Upper lobe of left lung (tissue), 6 donors: ENCODE measurements at regions not wholly inside any gene's neighbourhood (a gene's known extent, or its start where the extent isn't known, plus 50 kb on each side); places are given as distances from the start of the nearest gene placed in this dataset.

Experiments
- ATAC-seq, 2 donors: fragments of 200-7000 bp; cut with Tn5 transposase; one replicate each; pipeline ENCODE4 v1.9.1; 2022; ENCODE audit warnings: mild to moderate bottlenecking in 2 of 2, moderate library complexity in 2 of 2; ENCODE audit not compliant: low FRiP score in 2 of 2
- DNase-seq, 2 donors: peaks; one replicate each; pipeline ENCODE4 v3.0.0-alpha.2; 2019 to 2020
- H3K27ac ChIP-seq, 4 donors: fragments of 200-600 bp; sonication (generic); one replicate each; pipeline ENCODE4 v1.5.1; 2016 to 2019
- H3K27me3 ChIP-seq, 4 donors: fragments of 200-600 bp; sonication (generic); one replicate each; pipeline ENCODE4 v1.5.1; 2017 to 2019
- H3K36me3 ChIP-seq, 4 donors: fragments of 200-600 bp; sonication (generic); one replicate each; pipeline ENCODE4 v1.5.1; 2016 to 2019
- H3K4me1 ChIP-seq, 4 donors: fragments of 200-600 bp; sonication (generic); one replicate each; pipeline ENCODE4 v1.5.1; 2018 to 2019
- H3K4me3 ChIP-seq, 4 donors: fragments of 200-600 bp; sonication (generic); one replicate each; pipeline ENCODE4 v1.5.1; 2017 to 2019; ENCODE audit warnings: mild to moderate bottlenecking in 2 of 4, moderate library complexity in 1 of 4
- H3K9me3 ChIP-seq, 4 donors: fragments of 200-600 bp; sonication (generic); one replicate each; pipeline ENCODE4 v1.5.1; 2018 to 2019
- CTCF ChIP-seq, 6 experiments: fragments of 450-650 bp in 4 of 6; fragments of 200-600 bp in 2 of 6; sonication (generic) in 2 of 6; IDR thresholded peaks; one replicate each; pipeline ENCODE4 v1.5.1; 2016 to 2019; ENCODE audit warnings: antibody characterized with exemption in 6 of 6
- EP300 ChIP-seq, 4 donors: sonication (generic); formaldehyde crosslinking; IDR thresholded peaks; one replicate each; pipeline ENCODE4 v1.5.1; 2017; ENCODE audit warnings: antibody characterized with exemption in 4 of 4, control low read depth in 2 of 4
- POLR2A ChIP-seq, 4 donors: fragments of 450-650 bp; IDR thresholded peaks; one replicate each; pipeline ENCODE4 v1.5.1; 2016 to 2017; ENCODE audit warnings: antibody characterized with exemption in 4 of 4, mild to moderate bottlenecking in 2 of 4
- POLR2AphosphoS5 ChIP-seq, 2 donors: sonication (generic); formaldehyde crosslinking; IDR thresholded peaks; one replicate each; pipeline ENCODE4 v1.5.1; 2017; ENCODE audit warnings: antibody characterized with exemption in 2 of 2
- WGBS, 2 donors: methylation state at CpG; one replicate each; pipeline ENCODE4 v1.1.5; 2017 to 2018; 5-methylcytosine and 5-hydroxymethylcytosine counted together
- donor health status: DM: no; HTN: no; CAD: no; lungs with moderate emphysema.
- donor health status: DM: no; HTN: yes; CAD: no; lungs with severe emphysema.

GRCh38 chr14:55771242-55771981 is 191.4 kb downstream of the KTN1 start:
- 69 to 79% methylated on average over 2 of the region's 2 CpGs for WGBS, 2 donors
- no peak for DNase-seq

DNA sequence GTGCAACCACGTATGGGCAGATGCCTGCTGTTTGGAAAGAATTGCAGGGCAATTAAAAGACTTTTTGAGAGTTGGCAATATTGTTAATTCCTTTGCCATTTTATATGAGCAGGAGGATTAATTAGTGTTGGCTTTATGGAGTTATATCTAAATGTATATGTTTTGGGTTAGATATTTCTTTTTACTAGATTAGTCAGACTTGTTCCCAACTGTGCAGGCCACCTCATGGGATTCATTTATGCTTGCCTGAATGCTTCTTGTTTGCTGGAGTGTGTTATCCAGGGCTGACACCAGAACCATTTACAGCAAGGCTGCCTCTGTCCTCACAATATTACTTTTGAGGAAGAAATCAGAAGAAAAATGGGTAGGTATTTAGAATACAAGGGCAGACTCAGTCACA is 192.5 kb downstream of the KTN1 start:
- TF ChIP-seq CTCF (IDR thresholded peaks at IDR 0.05) (no peak), POLR2AphosphoS5 (IDR thresholded peaks at IDR 0.05) (no peak), EP300 (IDR thresholded peaks at IDR 0.05) (no peak), POLR2A (IDR thresholded peaks at IDR 0.05) (no peak)
- no peaks in the 10 kb centered on the region for H3K36me3 ChIP-seq
- no peak for DNase-seq
- ATAC-seq: no peak
- H3K27ac ChIP-seq: no peak overlapping the region
- 88 to 100% methylated on average over 1 of the region's 1 CpG for WGBS, 2 donors
- H3K27me3 ChIP-seq: no peaks in the 10 kb centered on the region
- H3K4me3 ChIP-seq: no peak overlapping the region
- no peaks in the 10 kb centered on the region for H3K4me1 ChIP-seq
- no peaks in the 10 kb centered on the region for H3K9me3 ChIP-seq

More at GRCh38 chr14:55771242-55771981, 191.4 kb downstream of the KTN1 start:
- H3K9me3 ChIP-seq: no peaks in the 10 kb centered on the region
- no peak overlapping the region for H3K4me3 ChIP-seq
- no peak overlapping the region for H3K27ac ChIP-seq
- TF ChIP-seq EP300 (IDR thresholded peaks at IDR 0.05) (no peak), CTCF (IDR thresholded peaks at IDR 0.05) (no peak), POLR2AphosphoS5 (IDR thresholded peaks at IDR 0.05) (no peak), POLR2A (IDR thresholded peaks at IDR 0.05) (no peak)
- ATAC-seq: no peak
- H3K27me3 ChIP-seq: no peaks in the 10 kb centered on the region
- no peaks in the 10 kb centered on the region for H3K36me3 ChIP-seq
- H3K4me1 ChIP-seq: no peaks in the 10 kb centered on the region

- no peak overlapping the region for H3K4me3 ChIP-seq
- no peaks in the 10 kb centered on the region for H3K9me3 ChIP-seq
- WGBS, 2 donors: 90 to 96% methylated on average over 1 of the region's 1 CpG
- H3K27me3 ChIP-seq: no peaks in the 10 kb centered on the region
- H3K27ac ChIP-seq: no peak overlapping the region
- DNase-seq (no peak), ATAC-seq (no peak)
- no peaks in the 10 kb centered on the region for H3K4me1 ChIP-seq
- TF ChIP-seq EP300 (IDR thresholded peaks at IDR 0.05): no peak
- TF ChIP-seq POLR2AphosphoS5 (IDR thresholded peaks at IDR 0.05): no peak
- TF ChIP-seq CTCF (IDR thresholded peaks at IDR 0.05): no peak
- H3K36me3 ChIP-seq: no peaks in the 10 kb centered on the region
Observed at GRCh38 chr14:55773312-55773711, 193.3 kb downstream of the KTN1 start.

DNA sequence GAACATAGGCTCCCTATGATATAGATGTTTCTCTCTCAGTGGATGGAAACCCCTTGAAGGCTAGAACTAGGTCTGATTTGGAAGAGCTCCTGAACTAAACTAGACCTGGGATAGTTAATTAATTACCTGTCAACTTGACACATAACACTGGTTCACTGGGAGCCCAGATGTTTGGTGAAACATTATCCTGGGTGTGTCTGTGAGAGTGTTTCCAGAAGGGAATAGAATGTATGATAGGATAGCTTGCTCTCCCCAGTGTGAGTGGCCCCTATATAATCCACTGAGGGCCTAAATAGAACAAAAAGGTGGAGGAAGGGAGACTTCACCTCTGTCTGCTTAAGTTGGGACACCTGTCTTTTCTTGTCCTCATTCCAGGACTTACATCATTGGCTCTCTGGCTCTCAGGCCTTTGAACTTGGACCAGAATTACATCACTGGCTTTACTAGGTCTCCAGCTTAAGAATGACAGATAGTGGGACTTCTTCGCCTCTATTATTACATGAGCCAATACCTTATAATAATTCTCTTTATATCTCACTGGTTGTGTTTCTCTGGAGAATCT is 194.1 kb downstream of the KTN1 start:
- Histone ChIP-seq H3K4me3 (no peak overlapping the region), H3K36me3 (no peaks in the 10 kb centered on the region), H3K4me1 (no peaks in the 10 kb centered on the region), H3K27me3 (no peaks in the 10 kb centered on the region), H3K9me3 (no peaks in the 10 kb centered on the region), H3K27ac (no peak overlapping the region)
- DNase-seq (no peak), ATAC-seq (no peak)
- WGBS, 2 donors: 91 to 96% methylated on average over 1 of the region's 1 CpG
- TF ChIP-seq POLR2A (IDR thresholded peaks at IDR 0.05) (no peak), CTCF (IDR thresholded peaks at IDR 0.05) (no peak), POLR2AphosphoS5 (IDR thresholded peaks at IDR 0.05) (no peak), EP300 (IDR thresholded peaks at IDR 0.05) (no peak)

DNA sequence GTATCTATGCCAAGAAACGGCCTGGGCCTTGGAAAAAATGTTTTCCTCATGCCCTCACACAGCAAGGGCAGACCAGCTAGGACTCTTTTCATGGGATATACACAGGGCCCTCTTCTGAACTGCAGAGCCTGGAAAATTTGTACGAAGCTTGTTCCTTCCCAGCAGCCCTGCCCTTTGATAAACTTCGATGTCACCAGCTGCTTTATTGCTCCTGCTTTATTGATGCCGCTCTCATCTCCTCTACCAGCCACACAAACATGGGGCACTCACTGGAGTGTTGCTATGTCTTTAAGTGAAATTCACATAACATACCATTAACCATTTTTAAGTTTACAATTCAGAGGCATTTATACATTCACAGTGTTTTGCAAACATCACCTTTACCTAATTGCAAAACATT is 197.9 kb downstream of the KTN1 start:
- H3K4me1 ChIP-seq: peaks cover 6 to 14% (median 9%) of the 10 kb centered on the region in 4 donors
- WGBS, 2 donors: 66 to 70% methylated on average over 4 of the region's 4 CpGs
- DNase-seq (no peak), ATAC-seq (no peak)
- TF ChIP-seq EP300 (IDR thresholded peaks at IDR 0.05): no peak
- TF ChIP-seq CTCF (IDR thresholded peaks at IDR 0.05): no peak
- no peak for TF ChIP-seq POLR2AphosphoS5 (IDR thresholded peaks at IDR 0.05)
- no peak for TF ChIP-seq POLR2A (IDR thresholded peaks at IDR 0.05)
- H3K36me3 ChIP-seq: no peaks in the 10 kb centered on the region
- no peak overlapping the region for H3K27ac ChIP-seq
- no peaks in the 10 kb centered on the region for H3K27me3 ChIP-seq
- no peak overlapping the region for H3K4me3 ChIP-seq
- no peaks in the 10 kb centered on the region for H3K9me3 ChIP-seq
